SK-N-SH treated with all-trans-retinoic acid at 6 μM for 48 hours (cell line): ENCODE measurements at regions not wholly inside any gene's neighbourhood (a gene's known extent, or its start where the extent isn't known, plus 50 kb on each side); places are given as distances from the start of the nearest gene placed in this dataset.

Source experiments
- ARNTL ChIP-seq: fragments of 450-650 bp; formaldehyde crosslinking; IDR thresholded peaks from 2 replicates; pipeline ENCODE4 v1.5.0; 2020; ENCODE audit warnings: low read depth, mild to moderate bottlenecking, moderate library complexity, borderline replicate concordance
- CREB5 ChIP-seq: fragments of 250-450 bp; sonication (Bioruptor Pico); IDR thresholded peaks from 2 replicates; pipeline ENCODE4 v1.5.1; 2020; ENCODE audit warnings: low read depth, mild to moderate bottlenecking, moderate library complexity
- CSDC2 ChIP-seq: fragments of 250-450 bp; sonication (Bioruptor Pico); IDR thresholded peaks from 2 replicates; pipeline ENCODE4 v1.5.0; 2020; ENCODE audit warnings: mild to moderate bottlenecking, moderate library complexity
- CSRNP3 ChIP-seq: fragments of 250-450 bp; sonication (Bioruptor Pico); IDR thresholded peaks from 2 replicates; pipeline ENCODE4 v1.5.1; 2021; ENCODE audit warnings: mild to moderate bottlenecking, moderate library complexity
- ESRRG ChIP-seq: fragments of 250-450 bp; sonication (Bioruptor Pico); IDR thresholded peaks from 2 replicates; pipeline ENCODE4 v1.6.1; 2021; ENCODE audit warnings: mild to moderate bottlenecking
- OSR1 ChIP-seq: fragments of 250-450 bp; sonication (Bioruptor Pico); IDR thresholded peaks from 2 replicates; pipeline ENCODE4 v1.8.0; 2022; ENCODE audit warnings: moderate library complexity, mild to moderate bottlenecking, inconsistent platforms
- POU6F1 ChIP-seq: fragments of 250-450 bp; sonication (Bioruptor Pico); IDR thresholded peaks from 2 replicates; pipeline ENCODE4 v1.8.0; 2021; ENCODE audit warnings: low read depth, mild to moderate bottlenecking, moderate library complexity, borderline replicate concordance
- SNAI2 ChIP-seq: fragments of 250-450 bp; sonication (Bioruptor Pico); IDR thresholded peaks from 2 replicates; pipeline ENCODE4 v1.5.0; 2020; ENCODE audit warnings: mild to moderate bottlenecking, moderate library complexity
- TSHZ2 ChIP-seq: fragments of 250-450 bp; sonication (Bioruptor Pico); IDR thresholded peaks from 2 replicates; pipeline ENCODE4 v1.5.0; 2020; ENCODE audit warnings: mild to moderate bottlenecking, moderate library complexity
- ZC3H10 ChIP-seq: fragments of 250-450 bp; sonication (Bioruptor Pico); IDR thresholded peaks from 2 replicates; pipeline ENCODE4 v1.5.1; 2021; ENCODE audit warnings: mild to moderate bottlenecking, moderate library complexity
- ZFP3 ChIP-seq: fragments of 250-450 bp; sonication (Bioruptor Pico); IDR thresholded peaks from 2 replicates; pipeline ENCODE4 v1.5.0; 2020; ENCODE audit warnings: mild to moderate bottlenecking, moderate library complexity
- ZFP30 ChIP-seq: fragments of 450-650 bp; formaldehyde crosslinking; IDR thresholded peaks from 2 replicates; pipeline ENCODE4 v1.5.0; 2022; ENCODE audit warnings: mild to moderate bottlenecking, moderate library complexity

- no peak for TF ChIP-seq ZFP30
- no peak for TF ChIP-seq TSHZ2 (CRISPR knock-in tag)
- no peak for TF ChIP-seq ZC3H10 (CRISPR knock-in tag)
- no peak for TF ChIP-seq ESRRG
- TF ChIP-seq CSRNP3 = no peak
- TF ChIP-seq POU6F1 (CRISPR knock-in tag) = no peak
- no peak for TF ChIP-seq SNAI2 (CRISPR knock-in tag)
- TF ChIP-seq ZFP3 (CRISPR knock-in tag) = no peak
- no peak for TF ChIP-seq CSDC2
- no peak for TF ChIP-seq ARNTL (CRISPR knock-in tag)
- TF ChIP-seq OSR1 (CRISPR knock-in tag) = no peak
- no peak for TF ChIP-seq CREB5 (CRISPR knock-in tag)
Measured at GRCh38 chr7:68107968-68108367, 1111.3 kb downstream of the TYW1 start.
